Activated CD8-positive, alpha-beta memory T cell treated with anti-CD3 and anti-CD28 coated beads for 24 hours (primary cell): ENCODE measurements at regions not wholly inside any gene's neighbourhood (a gene's known extent, or its start where the extent isn't known, plus 50 kb on each side); places are given as distances from the start of the nearest gene placed in this dataset.

Experiments used
- DNase-seq: peaks from one replicate; pipeline ENCODE4 v3.0.0-alpha.2; 2020

GRCh38 chr15:93706495-93707292 is 524.7 kb upstream of the MCTP2 start:
- no peak for DNase-seq

GRCh38 chr15:93705753-93706455 is 525.5 kb upstream of the MCTP2 start:
- DNase-seq: no peak

- DNase-seq: no peak
Observed at GRCh38 chr15:93703092-93703739, 528.1 kb upstream of the MCTP2 start.

- no peak for DNase-seq
Observed at GRCh38 chr15:93700051-93700450, 531.3 kb upstream of the MCTP2 start.

GRCh38 chr15:93694033-93694432 is 537.3 kb upstream of the MCTP2 start:
- DNase-seq: no peak

GRCh38 chr15:93683651-93684050 is 547.7 kb upstream of the MCTP2 start:
- DNase-seq: no peak

- DNase-seq: no peak
Observed at GRCh38 chr15:93671387-93671943, 559.9 kb upstream of the MCTP2 start.

- DNase-seq: no peak
Observed at GRCh38 chr15:93670931-93671330, 560.4 kb upstream of the MCTP2 start.

GRCh38 chr15:93664213-93664956 is 567.0 kb upstream of the MCTP2 start:
- DNase-seq: no peak

GRCh38 chr15:93662162-93662885 is 569.0 kb upstream of the MCTP2 start:
- DNase-seq: no peak

- no peak for DNase-seq
Observed at GRCh38 chr15:93658026-93658816, 569.2 kb upstream of the RGMA start.

GRCh38 chr15:93656041-93656440 is 567.0 kb upstream of the RGMA start:
- DNase-seq: no peak

GRCh38 chr15:93649691-93650235 is 560.8 kb upstream of the RGMA start:
- no peak for DNase-seq

- DNase-seq: no peak
Observed at GRCh38 chr15:93646193-93646592, 557.2 kb upstream of the RGMA start.

GRCh38 chr15:93645594-93645993 is 556.6 kb upstream of the RGMA start:
- DNase-seq: no peak

GRCh38 chr15:93644595-93644994 is 555.6 kb upstream of the RGMA start:
- no peak for DNase-seq

- DNase-seq: no peak
Observed at GRCh38 chr15:93640411-93640962, 551.5 kb upstream of the RGMA start.

- DNase-seq: no peak
Observed at GRCh38 chr15:93631958-93632618, 543.1 kb upstream of the RGMA start.

- no peak for DNase-seq
Observed at GRCh38 chr15:93619597-93619996, 530.6 kb upstream of the RGMA start.

- DNase-seq: no peak
Observed at GRCh38 chr15:93617443-93617842, 528.4 kb upstream of the RGMA start.
